ENCODE measurements at regions not wholly inside any gene's neighbourhood (a gene's known extent, or its start where the extent isn't known, plus 50 kb on each side); places are given as distances from the start of the nearest gene placed in this dataset.

GRCh38 chrX:70988425-70988824 lies 57.5 kb upstream of the SLC7A3 start:
- no peak for TF ChIP-seq SPI1 (IDR thresholded peaks at IDR 0.05; ENCODE audit: borderline replicate concordance, low read depth)
- TF ChIP-seq, protein P1, sequence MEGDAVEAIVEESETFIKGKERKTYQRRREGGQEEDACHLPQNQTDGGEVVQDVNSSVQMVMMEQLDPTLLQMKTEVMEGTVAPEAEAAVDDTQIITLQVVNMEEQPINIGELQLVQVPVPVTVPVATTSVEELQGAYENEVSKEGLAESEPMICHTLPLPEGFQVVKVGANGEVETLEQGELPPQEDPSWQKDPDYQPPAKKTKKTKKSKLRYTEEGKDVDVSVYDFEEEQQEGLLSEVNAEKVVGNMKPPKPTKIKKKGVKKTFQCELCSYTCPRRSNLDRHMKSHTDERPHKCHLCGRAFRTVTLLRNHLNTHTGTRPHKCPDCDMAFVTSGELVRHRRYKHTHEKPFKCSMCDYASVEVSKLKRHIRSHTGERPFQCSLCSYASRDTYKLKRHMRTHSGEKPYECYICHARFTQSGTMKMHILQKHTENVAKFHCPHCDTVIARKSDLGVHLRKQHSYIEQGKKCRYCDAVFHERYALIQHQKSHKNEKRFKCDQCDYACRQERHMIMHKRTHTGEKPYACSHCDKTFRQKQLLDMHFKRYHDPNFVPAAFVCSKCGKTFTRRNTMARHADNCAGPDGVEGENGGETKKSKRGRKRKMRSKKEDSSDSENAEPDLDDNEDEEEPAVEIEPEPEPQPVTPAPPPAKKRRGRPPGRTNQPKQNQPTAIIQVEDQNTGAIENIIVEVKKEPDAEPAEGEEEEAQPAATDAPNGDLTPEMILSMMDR (IDR thresholded peaks at IDR 0.05; ENCODE audit: insufficient read depth, low read length), result no peak
- TF ChIP-seq GABPA (IDR thresholded peaks at IDR 0.05; ENCODE audit: low read depth), result no peak
- no peak for TF ChIP-seq POLR2AphosphoS5 (IDR thresholded peaks at IDR 0.05; ENCODE audit: low read depth)
- TF ChIP-seq REST (IDR thresholded peaks at IDR 0.05; ENCODE audit: insufficient replicate concordance, low read depth), result no peak
- no peak for DNase-seq (ENCODE audit: low read depth in 1 of 2, low spot score in 1 of 2)

More at GRCh38 chrX:70988425-70988824, 57.5 kb upstream of the SLC7A3 start:
- no peak overlapping the region for H3K27ac ChIP-seq (replicated peaks)
- H3K27me3 ChIP-seq (ENCODE audit: insufficient read depth, poor library complexity, severe bottlenecking), result no peaks in the 10 kb centered on the region
- no peak overlapping the region for H3K4me3 ChIP-seq (replicated peaks; ENCODE audit: insufficient read depth, low read length)

Data from HL-60 (cell line).